GM18909 (cell line): ENCODE measurements at regions not wholly inside any gene's neighbourhood (a gene's known extent, or its start where the extent isn't known, plus 50 kb on each side); places are given as distances from the start of the nearest gene placed in this dataset.
"Not testable (repeated sequence)": the region's sequence is repeated elsewhere in the genome, so short reads cannot be mapped to it uniquely, and the experiment has no call there.

Experiments
- ATAC-seq: cut with Tn5 transposase; IDR thresholded peaks from one replicate; pipeline ENCODE4 v1.9.1; 2021; ENCODE audit warnings: mild to moderate bottlenecking; ENCODE audit not compliant: unreplicated experiment, poor library complexity

DNA sequence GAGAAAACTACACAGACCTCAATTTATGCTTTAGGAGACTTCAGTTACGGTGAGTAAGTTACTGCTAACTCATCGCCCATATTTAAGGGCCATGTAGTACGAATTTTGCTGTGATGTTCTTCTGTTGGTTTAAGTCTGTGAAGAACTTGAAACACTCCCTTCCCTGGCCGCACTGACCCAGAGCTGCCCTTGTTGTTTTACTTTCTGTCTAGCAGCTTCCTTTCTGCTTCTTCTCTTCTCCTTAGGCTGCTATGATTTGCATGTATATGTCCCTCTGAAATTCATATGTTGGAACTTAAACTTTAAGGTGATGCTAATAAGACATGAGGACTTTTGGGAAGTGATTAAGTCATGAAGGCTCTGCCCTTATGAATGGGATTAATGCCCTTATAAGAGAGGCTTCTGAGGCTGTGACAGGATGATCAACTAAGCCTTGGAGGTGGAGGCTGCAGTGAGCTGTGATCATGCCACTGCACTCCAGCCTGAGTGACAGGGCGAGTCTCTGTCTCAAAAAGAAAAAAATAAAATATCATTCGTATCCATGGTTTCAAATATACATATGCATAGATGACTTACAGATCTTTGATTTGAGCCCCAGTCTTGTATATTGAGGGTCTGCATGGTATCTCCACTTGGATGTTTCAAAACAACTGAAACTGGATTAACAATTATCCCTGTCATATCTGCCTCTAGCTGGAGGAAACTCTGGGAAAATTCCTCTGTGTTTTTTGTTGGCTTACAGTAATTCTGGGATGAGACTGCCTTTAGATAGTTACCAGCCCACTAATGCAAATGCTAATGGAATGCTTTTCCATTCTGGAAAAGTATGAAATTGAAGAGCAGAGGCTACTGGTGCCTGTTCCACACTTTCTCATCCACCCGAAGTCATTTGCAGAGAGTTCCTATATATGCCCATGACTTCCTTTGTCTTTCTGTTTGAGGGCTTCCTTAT is 263.4 kb upstream of the ACTBL2 start:
- no peak for ATAC-seq

DNA sequence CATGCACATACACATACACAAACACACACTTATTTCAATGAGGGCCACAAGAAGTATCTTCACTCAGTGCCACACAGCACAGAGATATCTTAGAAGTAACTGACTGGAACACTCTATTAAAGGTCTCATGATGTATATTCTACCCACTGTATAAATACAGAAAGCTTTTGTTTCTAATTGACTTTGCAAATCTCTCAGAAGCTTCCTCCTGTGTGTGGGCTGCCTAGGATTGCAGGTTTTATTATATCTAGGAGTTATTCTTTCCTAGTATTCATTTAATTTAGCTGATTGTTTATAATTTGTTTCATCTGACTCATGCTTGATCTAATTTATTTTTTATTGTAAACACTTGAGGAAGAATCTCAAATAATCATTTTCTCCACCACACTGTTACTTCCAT is 262.4 kb upstream of the ACTBL2 start:
- ATAC-seq, result no peak

DNA sequence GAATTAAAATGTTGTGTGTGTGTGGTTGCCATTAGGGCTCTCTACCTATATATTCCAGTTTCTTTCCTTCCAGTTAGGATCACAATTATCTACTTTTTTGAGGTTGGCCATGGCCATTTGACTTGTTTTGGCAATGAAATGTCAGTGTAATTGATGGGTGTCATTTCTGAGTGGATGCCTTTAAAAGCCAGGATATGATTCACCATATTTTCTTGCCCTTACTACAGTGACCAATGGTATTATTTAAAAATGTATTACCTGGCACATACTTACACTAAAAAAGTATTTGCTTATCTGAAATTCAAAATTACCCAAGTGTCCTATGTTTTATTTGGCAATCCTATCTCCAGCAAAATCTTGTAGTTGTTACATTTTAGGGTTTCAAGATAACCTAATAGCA is 258.7 kb upstream of the ACTBL2 start:
- ATAC-seq, result no peak

DNA sequence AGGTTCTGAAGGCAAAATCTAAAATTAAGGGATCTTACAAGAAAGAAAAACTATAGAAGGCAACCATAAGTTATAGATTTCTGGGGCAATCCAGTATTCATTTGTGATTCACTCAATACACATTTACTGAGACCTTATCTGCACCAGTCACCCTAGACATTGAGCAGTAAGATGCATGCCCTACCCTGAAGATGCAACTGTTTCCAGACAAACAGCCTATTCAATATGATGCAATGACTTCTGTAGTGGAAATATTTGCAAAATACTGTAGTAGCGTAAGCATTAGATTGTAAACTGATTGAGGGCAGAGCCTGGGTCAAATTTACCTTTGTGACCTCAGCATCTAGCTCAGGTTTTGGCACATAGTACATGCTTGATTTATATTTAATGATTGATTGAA is 256.2 kb upstream of the ACTBL2 start:
- ATAC-seq, result no peak

DNA sequence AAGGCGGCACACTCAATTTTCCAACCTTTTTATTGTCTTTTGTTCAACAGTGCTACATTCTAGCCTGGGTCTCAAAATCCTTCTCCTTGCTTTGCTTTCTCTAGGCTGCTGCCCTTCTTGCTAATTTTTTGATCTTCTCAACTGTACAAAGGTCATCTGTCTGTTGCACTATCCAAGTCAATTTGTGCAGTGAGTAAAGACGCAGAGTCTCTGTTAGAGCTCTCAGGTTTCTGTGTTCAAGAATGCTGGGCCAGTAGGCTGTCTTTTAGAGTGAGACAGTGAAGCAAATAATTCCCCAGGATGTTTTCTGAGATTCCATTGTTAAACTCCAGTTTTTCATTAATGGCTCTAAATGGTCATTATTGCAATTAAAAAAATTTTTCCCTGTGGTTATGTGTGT is 255.7 kb upstream of the ACTBL2 start:
- no peak for ATAC-seq

DNA sequence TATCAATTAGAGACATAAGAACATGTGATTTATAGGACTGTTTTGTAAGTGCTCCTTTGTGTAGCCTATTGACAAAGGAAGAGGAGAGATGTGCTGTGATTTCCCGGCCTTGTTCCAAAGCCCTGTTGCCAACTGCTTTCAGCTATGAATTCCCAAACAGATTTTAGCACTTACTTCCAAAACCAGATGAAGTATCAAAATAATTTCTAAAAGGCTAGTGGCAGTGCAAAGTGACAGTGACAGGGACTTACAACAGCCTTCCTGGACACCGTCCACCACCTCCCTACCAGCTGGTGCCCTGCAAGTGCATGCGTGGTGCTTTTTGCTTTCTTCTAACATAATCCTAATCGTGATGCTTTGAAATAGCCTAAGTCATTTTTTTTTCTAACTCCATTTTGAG is 254.1 kb upstream of the ACTBL2 start:
- no peak for ATAC-seq

DNA sequence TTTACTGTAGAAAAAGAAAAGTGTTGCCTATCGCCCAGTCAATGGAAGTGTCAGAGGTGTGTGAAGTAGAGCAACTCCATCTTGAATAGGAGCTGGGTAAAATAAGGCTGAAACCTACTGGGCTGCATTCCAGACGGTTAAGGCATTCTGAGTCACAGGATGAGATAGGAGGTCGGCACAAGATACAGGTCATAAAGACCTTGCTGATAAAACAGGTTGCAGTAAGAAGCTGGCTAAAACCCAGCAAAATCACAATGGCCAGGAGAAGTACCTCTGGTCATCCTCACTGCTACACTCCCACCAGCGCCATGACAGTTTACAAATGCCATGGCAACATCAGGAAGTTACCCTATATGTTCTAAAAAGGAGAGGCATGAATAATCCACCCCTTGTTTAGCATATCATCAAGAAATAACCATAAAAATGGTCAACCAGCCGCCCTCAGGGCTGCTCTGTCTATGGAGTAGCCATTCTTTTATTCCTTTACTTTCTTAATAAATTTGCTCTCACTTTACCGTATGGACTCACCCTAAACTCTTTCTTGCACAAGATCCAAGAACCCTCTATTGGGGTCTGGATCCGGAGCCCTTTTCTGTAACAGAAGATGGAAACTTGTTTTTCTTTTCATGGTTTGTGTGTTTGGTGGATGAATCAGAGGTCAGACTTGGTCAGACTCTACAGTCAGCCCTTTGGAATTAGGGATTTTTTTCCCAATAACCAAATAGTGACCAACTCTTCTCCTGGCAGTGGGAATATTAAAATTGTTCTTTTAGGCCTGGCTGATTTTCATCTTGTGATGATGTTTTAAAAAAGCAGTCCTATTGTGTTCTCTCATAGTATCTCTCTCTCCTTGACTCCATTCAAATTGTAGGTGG is 252.9 kb upstream of the ACTBL2 start:
- not testable (repeated sequence) for ATAC-seq

DNA sequence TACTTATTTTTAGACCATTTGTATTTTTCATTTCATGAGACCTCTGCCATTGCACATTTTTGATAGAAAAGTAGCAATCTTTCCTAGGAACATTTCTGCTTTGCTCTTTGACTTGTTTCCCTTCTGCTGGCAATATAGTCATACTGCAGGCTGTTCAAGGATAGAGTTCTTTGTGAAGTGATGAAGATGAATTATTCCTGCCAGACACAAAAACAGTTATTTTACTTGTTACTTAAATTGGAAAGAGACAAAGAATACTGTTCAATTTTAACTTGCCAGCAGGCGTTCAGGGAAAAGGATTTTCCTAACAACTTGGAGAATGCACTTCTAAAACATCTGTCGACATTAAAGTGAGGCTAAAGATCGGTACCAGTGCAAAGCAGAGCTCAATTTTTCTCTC is 251.7 kb upstream of the ACTBL2 start:
- ATAC-seq, result no peak

DNA sequence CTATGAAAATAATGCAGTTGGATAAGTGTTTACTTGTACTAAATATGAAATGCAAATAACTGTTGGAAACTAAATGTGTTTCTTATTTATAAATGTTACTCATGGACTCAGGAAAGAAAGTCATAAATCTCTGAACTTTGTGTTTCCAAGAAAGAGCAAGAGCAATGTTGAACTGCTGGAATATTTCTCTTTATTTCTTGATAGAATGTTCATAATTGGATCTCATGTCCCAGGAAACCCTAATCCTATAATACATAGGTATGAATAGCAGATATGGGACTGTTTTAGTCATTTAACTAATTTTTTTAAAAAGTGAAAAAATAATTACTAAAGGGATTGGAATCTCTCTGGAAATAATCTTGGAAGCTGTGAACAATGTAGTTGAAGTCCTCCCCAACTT is 245.0 kb upstream of the ACTBL2 start:
- ATAC-seq, result no peak

DNA sequence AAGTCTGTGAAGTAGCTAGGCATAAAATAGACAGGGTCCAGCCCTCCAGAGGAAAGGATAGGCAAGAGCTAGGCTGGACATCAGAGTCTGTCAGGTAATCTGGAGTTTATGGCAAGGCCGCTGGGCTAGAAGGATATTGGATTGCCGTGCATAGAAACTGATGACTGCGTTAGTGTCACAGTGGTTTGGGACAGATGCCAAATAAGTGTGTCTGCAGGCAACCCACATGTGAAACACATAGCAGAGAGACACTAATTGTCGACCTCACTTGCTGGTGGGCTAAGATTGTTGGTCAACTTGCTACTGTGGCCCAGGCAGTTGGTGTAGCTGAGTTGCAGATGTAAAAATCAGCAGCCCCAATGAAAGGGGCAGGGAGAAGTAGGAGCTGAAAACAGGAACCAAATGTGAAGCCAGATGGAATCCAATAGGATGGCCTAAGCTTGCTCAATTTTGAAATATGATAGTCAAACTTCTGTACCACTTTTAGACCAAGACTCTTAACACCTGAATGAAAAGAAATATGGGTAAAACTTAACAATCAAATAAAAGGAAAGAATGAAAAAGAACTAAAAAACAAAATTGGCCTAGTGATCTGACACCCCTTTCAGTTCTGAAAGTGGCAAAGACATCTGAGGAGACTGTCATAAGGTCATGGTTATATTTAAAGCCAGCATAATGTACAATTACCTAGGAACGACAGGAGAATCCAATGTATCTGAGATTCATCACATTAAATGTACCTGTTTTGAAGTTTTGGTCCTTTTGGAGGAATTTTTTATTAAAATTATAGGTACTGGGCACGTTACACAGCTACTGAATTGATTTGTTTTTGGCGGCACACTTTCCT is 243.3 kb upstream of the ACTBL2 start:
- ATAC-seq, result no peak

DNA sequence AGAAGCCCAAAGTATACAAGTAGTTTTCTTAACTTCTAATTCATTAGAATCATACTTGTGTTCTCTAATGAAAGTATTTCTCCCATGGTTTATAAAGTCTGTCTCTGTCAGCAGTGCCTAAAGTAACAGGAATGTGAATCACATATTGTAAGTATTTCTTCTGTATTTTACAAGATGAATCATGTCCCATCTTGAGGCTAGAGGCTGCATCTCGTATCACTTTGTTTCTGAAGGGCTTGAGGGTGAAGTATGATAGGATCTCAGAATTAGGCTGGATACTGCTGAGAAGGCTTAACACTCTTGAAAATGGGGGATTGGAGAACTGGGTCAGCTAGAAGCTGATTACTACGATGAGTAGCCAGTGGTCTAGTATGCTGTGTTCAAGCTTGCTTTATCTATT is 242.2 kb upstream of the ACTBL2 start:
- no peak for ATAC-seq

DNA sequence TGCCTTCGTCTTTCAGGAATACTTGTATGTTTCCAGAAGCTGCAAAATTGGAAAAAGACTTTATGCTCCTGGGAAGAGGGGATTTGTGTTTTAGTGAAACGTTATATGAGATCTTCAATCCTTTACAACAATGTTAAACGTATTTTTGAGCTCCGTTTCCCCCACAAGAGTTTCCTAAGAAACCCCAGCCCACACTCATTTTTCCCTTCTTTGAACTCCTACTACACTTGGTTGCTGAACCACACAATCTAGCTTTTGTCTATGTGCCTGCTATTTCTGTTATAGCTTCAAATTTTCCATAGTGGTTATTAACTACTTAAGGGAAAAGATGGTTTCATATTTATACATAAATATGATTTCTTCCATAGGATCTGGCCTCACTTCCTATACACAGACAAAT is 238.6 kb upstream of the ACTBL2 start:
- ATAC-seq, result no peak

DNA sequence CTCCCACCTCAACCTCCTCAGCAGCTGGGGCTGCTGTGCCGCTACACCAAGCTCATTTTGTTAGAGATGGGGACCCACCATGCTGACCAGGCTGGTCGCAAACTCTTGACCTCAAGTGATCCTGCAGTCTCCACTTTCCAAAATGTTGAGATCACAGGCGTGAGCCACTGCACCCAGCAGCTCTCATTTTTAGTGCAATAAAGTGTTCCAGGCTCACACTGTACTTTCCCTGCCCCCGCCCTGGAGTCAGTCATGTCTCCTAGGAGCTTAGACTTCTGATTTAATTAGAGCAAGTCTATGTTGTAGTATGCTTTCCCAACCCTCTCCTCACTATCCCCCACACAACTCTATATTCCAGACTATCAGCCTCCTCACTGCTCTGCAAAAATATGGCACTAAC is 238.0 kb upstream of the ACTBL2 start:
- ATAC-seq, result no peak

DNA sequence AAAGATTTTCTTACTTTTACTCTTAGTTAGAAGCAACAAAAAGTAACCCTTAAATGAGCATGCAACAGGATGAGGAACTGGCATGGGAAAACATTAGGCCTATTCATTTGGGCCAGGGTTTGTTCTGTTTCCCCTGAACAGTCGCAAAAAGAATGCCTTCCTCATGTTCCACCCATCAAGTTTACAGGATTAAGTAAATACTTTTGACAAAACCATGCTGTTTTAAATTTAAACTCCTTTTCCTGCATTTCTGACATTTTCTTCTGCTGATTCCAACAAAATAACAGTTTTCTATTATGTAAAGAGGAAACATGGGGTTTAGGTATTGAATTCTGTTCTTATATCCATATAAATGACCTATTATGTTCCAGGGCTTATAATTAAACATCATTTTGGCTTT is 236.6 kb upstream of the ACTBL2 start:
- no peak for ATAC-seq

DNA sequence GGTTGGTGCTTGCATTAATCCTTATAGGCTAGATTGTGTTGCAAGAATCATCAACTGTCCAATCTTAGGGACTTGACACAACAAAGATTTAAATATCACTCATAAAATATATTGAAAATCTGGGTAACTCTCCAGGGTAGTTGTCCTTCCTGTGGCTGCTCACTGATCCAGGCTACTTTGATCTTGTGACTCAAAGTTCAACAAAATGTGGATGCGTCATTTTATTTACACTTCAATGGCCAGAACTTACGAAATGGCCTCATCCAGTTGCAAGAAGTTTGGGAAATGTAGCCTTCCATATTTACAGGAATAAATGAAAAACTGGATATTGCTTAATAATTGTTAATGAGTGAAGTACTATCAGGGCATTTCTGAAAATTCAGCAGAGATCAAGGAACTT is 235.5 kb upstream of the ACTBL2 start:
- ATAC-seq, result no peak

DNA sequence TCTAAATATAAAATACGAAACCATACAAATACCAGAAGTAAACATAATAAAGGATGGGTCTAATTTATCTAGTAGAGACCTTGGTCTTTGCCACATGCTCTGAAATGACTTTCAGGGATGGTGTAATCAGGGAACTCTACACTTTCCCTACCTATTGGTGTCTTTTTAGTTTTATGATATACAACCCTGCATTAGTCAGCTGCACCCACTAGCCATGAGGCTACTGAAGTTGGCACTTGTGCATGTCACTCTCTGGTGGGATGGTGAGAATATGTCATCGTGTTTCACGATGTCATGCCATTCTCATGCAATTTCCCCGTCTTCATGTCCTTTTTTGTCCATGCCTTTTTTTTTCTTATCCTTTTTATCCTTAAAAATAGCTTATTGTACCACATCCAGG is 234.9 kb upstream of the ACTBL2 start:
- ATAC-seq, result no peak

DNA sequence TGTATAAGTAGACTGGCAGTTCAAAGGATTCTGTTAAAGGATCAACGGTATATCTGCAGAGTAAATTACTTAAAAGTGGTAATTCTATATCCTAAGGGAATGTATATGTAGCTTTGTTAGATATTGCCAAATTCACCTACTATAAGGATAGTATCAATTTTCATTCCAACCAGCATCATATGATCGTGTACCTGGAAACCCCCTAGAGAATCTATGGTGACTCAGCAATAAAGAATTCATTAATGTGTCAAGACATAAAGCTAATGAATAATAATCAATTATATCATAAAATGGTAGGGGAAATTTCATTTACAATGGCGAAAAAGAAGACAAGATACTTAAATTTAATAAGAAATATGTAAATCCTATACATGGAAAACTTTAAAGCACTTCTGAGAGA is 234.1 kb upstream of the ACTBL2 start:
- ATAC-seq, result no peak

DNA sequence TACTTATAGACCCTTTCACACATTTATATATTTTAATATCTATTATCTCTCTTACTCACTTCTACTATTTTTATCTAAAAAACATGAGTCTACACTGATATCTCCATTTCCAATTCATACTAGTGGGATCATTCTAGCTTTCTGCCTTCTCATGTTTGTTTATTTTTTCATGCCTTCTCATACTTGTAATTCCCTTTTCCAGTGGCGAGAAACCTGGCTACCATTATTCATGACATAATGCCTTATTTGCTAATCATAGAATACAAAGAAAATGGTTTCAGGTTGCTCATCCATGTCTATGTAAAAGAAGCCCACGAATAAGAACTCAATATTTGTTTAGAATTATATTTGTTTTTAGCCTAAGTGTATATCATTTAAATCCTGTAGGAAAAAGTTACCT is 232.7 kb upstream of the ACTBL2 start:
- no peak for ATAC-seq

DNA sequence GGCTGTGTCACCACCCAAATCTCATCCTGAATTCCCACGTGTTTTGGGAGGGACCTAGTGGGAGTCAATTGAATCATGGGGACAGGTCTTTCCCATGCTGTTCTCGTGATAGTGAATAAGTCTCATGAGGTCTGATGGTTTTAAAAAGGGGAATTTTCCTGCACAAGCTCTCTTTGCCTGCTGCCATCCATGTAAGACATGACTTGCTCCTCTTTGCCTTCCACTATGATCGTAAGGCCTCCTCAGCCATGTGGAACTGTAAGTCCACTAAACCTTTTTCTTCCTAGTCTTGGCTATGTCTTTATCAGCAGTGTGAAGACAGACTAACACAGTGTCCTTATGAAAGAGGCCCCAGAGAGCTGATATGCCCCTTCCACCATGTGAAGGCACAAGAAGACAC is 230.9 kb upstream of the ACTBL2 start:
- not testable (repeated sequence) for ATAC-seq

DNA sequence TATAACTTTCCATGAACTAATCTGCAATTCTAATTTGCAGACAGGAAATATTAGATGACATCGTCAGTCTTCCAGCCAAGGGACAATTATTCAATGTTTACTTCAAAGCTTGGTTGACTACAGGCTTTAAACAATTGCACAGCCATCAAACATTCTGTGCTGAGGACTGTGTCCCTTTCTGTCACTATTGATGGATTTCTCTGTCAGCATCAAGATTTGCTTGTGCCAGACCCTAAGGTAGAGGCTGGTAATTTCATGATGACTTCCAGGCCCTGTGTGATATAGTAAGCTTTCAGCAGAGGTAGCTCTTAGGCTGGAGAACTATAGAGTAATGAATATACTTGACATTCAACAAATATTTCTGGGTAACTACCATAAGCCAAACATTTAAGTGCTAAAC is 229.3 kb upstream of the ACTBL2 start:
- ATAC-seq, result no peak

DNA sequence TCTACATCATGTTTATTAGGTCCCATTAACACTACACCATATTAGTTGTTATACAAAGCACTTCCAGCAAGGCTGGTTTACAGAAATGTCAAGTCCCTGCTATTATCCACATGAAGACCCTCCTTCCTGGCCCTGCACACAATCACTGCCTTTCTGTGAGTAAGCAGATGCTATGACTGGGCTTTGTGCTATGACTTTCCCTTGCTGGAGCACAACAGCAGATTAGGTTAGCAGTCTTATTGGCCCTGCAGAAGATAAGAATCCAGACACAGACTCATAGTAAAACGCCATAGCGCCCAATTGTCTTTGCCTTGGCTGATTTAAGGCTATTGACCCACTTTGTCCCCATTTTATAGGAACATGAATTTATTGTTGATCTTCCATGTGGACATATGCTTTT is 228.9 kb upstream of the ACTBL2 start:
- no peak for ATAC-seq
